Sigmoid colon (tissue), 4 donors: ENCODE measurements at regions not wholly inside any gene's neighbourhood (a gene's known extent, or its start where the extent isn't known, plus 50 kb on each side); places are given as distances from the start of the nearest gene placed in this dataset.

Experiments
- CTCF ChIP-seq, 4 experiments: fragments of 450-650 bp in 3 of 4; fragments of 200-600 bp in 1 of 4; IDR thresholded peaks; one replicate each; pipeline ENCODE4 v1.5.1; 2016 to 2019; ENCODE audit warnings: antibody characterized with exemption in 4 of 4, mild to moderate bottlenecking in 3 of 4, moderate library complexity in 2 of 4
- POLR2A ChIP-seq, 2 donors: fragments of 450-650 bp; IDR thresholded peaks; one replicate each; pipeline ENCODE4 v1.6.1; 2016; ENCODE audit warnings: antibody characterized with exemption in 2 of 2, mild to moderate bottlenecking in 2 of 2, moderate library complexity in 2 of 2
- POLR2AphosphoS5 ChIP-seq, 4 donors: sonication (generic); formaldehyde crosslinking; IDR thresholded peaks; one replicate each; pipeline ENCODE4 v1.6.1; 2017; ENCODE audit warnings: antibody characterized with exemption in 4 of 4

- TF ChIP-seq CTCF (IDR thresholded peaks at IDR 0.05) (no peak), POLR2A (IDR thresholded peaks at IDR 0.05) (no peak), POLR2AphosphoS5 (IDR thresholded peaks at IDR 0.05) (no peak)
These were observed 107.1 kb upstream of the LINGO1 start for GRCh38 chr15:77739591-77740378.
